ENCODE measurements at regions not wholly inside any gene's neighbourhood (a gene's known extent, or its start where the extent isn't known, plus 50 kb on each side); places are given as distances from the start of the nearest gene placed in this dataset.

- no peaks in the 10 kb centered on the region for H3K27me3 ChIP-seq (ENCODE audit: low read length)
- no peaks in the 10 kb centered on the region for H3K79me2 ChIP-seq (ENCODE audit: insufficient read depth, low read length)
- no peak overlapping the region for H2AFZ ChIP-seq (ENCODE audit: low read depth, low read length, severe bottlenecking)
- H3F3A ChIP-seq (ENCODE audit: insufficient read depth): no peaks in the 10 kb centered on the region
- TF ChIP-seq EZH2phosphoT487 (conservative IDR thresholded peaks at IDR 0.05; ENCODE audit: low read length): no peak
- TF ChIP-seq CTCF (IDR thresholded peaks at IDR 0.05; ENCODE audit: insufficient read depth, low read length, poor library complexity, severe bottlenecking): no peak
- no peak overlapping the region for H3K4me3 ChIP-seq (ENCODE audit: insufficient read depth, low read length, poor library complexity, severe bottlenecking)
- H3K27ac ChIP-seq (ENCODE audit: low read depth, low read length): no peak overlapping the region
- no peak overlapping the region for H3K9ac ChIP-seq (ENCODE audit: low read length)
- H3K9me2 ChIP-seq (replicated peaks; ENCODE audit: insufficient read depth, low read length): no peaks in the 10 kb centered on the region
- H4K20me1 ChIP-seq (ENCODE audit: low read depth, low read length): no peaks in the 10 kb centered on the region
- no peak overlapping the region for H3K4me2 ChIP-seq (ENCODE audit: low read depth, low read length, poor library complexity, severe bottlenecking)
- no peaks in the 10 kb centered on the region for H3K36me3 ChIP-seq (ENCODE audit: low read length)
- H3K9me3 ChIP-seq (ENCODE audit: insufficient read depth, low read length): no peaks in the 10 kb centered on the region
Measured at GRCh38 chr5:121027636-121028035, 563.5 kb downstream of the PRR16 start.

GRCh38 chr5:121029536-121030245 lies 565.6 kb downstream of the PRR16 start:
- Histone ChIP-seq H3K9ac (ENCODE audit: low read length) (no peak overlapping the region), H3K36me3 (ENCODE audit: low read length) (no peaks in the 10 kb centered on the region), H3K9me2 (replicated peaks; ENCODE audit: insufficient read depth, low read length) (no peaks in the 10 kb centered on the region), H3K4me3 (ENCODE audit: insufficient read depth, low read length, poor library complexity, severe bottlenecking) (no peak overlapping the region), H3K9me3 (ENCODE audit: insufficient read depth, low read length) (no peaks in the 10 kb centered on the region), H3K79me2 (ENCODE audit: insufficient read depth, low read length) (no peaks in the 10 kb centered on the region), H3F3A (ENCODE audit: insufficient read depth) (no peaks in the 10 kb centered on the region), H4K20me1 (ENCODE audit: low read depth, low read length) (no peaks in the 10 kb centered on the region), H2AFZ (ENCODE audit: low read depth, low read length, severe bottlenecking) (no peak overlapping the region), H3K27me3 (ENCODE audit: low read length) (no peaks in the 10 kb centered on the region), H3K4me2 (ENCODE audit: low read depth, low read length, poor library complexity, severe bottlenecking) (no peak overlapping the region), H3K27ac (ENCODE audit: low read depth, low read length) (no peak overlapping the region)
- TF ChIP-seq EZH2phosphoT487 (conservative IDR thresholded peaks at IDR 0.05; ENCODE audit: low read length) (no peak), CTCF (IDR thresholded peaks at IDR 0.05; ENCODE audit: insufficient read depth, low read length, poor library complexity, severe bottlenecking) (no peak)

GRCh38 chr5:121031491-121031890 lies 567.4 kb downstream of the PRR16 start:
- no peaks in the 10 kb centered on the region for H3F3A ChIP-seq (ENCODE audit: insufficient read depth)
- H3K9me2 ChIP-seq (replicated peaks; ENCODE audit: insufficient read depth, low read length): no peaks in the 10 kb centered on the region
- no peak overlapping the region for H3K27ac ChIP-seq (ENCODE audit: low read depth, low read length)
- TF ChIP-seq CTCF (IDR thresholded peaks at IDR 0.05; ENCODE audit: insufficient read depth, low read length, poor library complexity, severe bottlenecking) (no peak), EZH2phosphoT487 (conservative IDR thresholded peaks at IDR 0.05; ENCODE audit: low read length) (no peak)
- H3K79me2 ChIP-seq (ENCODE audit: insufficient read depth, low read length): no peaks in the 10 kb centered on the region
- no peaks in the 10 kb centered on the region for H4K20me1 ChIP-seq (ENCODE audit: low read depth, low read length)
- no peaks in the 10 kb centered on the region for H3K27me3 ChIP-seq (ENCODE audit: low read length)
- H3K36me3 ChIP-seq (ENCODE audit: low read length): no peaks in the 10 kb centered on the region
- H3K4me3 ChIP-seq (ENCODE audit: insufficient read depth, low read length, poor library complexity, severe bottlenecking): no peak overlapping the region
- no peaks in the 10 kb centered on the region for H3K9me3 ChIP-seq (ENCODE audit: insufficient read depth, low read length)
- no peak overlapping the region for H3K9ac ChIP-seq (ENCODE audit: low read length)
- H2AFZ ChIP-seq (ENCODE audit: low read depth, low read length, severe bottlenecking): no peak overlapping the region
- H3K4me2 ChIP-seq (ENCODE audit: low read depth, low read length, poor library complexity, severe bottlenecking): no peak overlapping the region

Data from SU-DHL-6 (cell line).